ENCODE measurements at regions not wholly inside any gene's neighbourhood (a gene's known extent, or its start where the extent isn't known, plus 50 kb on each side); places are given as distances from the start of the nearest gene placed in this dataset.

DNA sequence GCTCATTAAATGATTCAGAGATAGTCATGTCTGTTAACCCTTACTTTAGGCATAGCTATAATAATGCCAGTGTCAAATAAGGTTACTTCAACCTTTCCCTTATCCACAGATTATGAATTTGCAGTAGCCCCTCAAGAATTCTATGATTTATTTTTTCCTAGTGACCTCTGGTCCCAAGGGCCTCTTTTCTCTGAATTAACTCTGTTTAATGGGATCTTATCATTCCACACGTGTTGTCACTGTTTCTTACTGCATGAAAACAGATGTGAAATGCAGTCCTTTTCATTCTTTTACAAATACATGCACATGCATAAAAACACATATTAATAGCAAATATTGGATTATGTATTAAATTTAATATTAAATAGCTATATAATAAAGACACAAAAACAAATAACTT is 667.7 kb upstream of the FOXG1 start:
- Histone ChIP-seq H3K9ac (ENCODE audit: control insufficient read depth, extremely low read depth, insufficient read depth, low read length) (no peak overlapping the region), H4K20me1 (ENCODE audit: control insufficient read depth, extremely low read depth, insufficient read depth, low read length) (no peaks in the 10 kb centered on the region), H3K9me3 (ENCODE audit: control insufficient read depth, low read depth, low read length) (peaks cover 5% of the 10 kb centered on the region), H3K4me1 (ENCODE audit: control insufficient read depth, extremely low read depth, insufficient read depth, low read length) (no peaks in the 10 kb centered on the region), H3K27ac (ENCODE audit: control insufficient read depth, insufficient read depth, low read length) (no peak overlapping the region), H3K9me1 (ENCODE audit: control insufficient read depth, extremely low read depth, insufficient read depth, low read length) (no peaks in the 10 kb centered on the region), H3K4me2 (ENCODE audit: control insufficient read depth, extremely low read depth, insufficient read depth, low read depth, low read length) (no peak overlapping the region), H3K27me3 (ENCODE audit: control insufficient read depth, extremely low read depth, insufficient read depth, low read length) (no peaks in the 10 kb centered on the region), H3K36me3 (ENCODE audit: control insufficient read depth in 2 of 2, extremely low read depth in 1 of 2, insufficient read depth in 2 of 2, low read length in 2 of 2) (no peaks in the 10 kb centered on the region), H3K4me3 (ENCODE audit: control insufficient read depth in 2 of 3, extremely low read depth in 1 of 3, insufficient read depth in 2 of 3, low read depth in 1 of 3, low read length in 3 of 3) (no peak overlapping the region), H3K79me2 (ENCODE audit: control insufficient read depth, insufficient read depth, low read length) (no peaks in the 10 kb centered on the region), H2AFZ (ENCODE audit: control insufficient read depth, low read length) (no peak overlapping the region)
- dilution Hi-C loops (cut with MboI; ENCODE audit: extremely low pct_ligation_motif_present, low sequenced_read_pairs): no loop called here
- DNase-seq (ENCODE audit: low read depth, low spot score) (no peak), FAIRE-seq (no peak)
- TF ChIP-seq, protein P1, sequence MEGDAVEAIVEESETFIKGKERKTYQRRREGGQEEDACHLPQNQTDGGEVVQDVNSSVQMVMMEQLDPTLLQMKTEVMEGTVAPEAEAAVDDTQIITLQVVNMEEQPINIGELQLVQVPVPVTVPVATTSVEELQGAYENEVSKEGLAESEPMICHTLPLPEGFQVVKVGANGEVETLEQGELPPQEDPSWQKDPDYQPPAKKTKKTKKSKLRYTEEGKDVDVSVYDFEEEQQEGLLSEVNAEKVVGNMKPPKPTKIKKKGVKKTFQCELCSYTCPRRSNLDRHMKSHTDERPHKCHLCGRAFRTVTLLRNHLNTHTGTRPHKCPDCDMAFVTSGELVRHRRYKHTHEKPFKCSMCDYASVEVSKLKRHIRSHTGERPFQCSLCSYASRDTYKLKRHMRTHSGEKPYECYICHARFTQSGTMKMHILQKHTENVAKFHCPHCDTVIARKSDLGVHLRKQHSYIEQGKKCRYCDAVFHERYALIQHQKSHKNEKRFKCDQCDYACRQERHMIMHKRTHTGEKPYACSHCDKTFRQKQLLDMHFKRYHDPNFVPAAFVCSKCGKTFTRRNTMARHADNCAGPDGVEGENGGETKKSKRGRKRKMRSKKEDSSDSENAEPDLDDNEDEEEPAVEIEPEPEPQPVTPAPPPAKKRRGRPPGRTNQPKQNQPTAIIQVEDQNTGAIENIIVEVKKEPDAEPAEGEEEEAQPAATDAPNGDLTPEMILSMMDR (optimal IDR thresholded peaks at IDR 0.05 in 1 of 3, IDR thresholded peaks at IDR 0.05 in 1 of 3, conservative IDR thresholded peaks at IDR 0.05 in 1 of 3; ENCODE audit: extremely low read depth in 1 of 3, insufficient read depth in 2 of 3, low read length in 3 of 3): no peak
- TF ChIP-seq EZH2 (IDR thresholded peaks at IDR 0.05; ENCODE audit: low read length): no peak

DNA sequence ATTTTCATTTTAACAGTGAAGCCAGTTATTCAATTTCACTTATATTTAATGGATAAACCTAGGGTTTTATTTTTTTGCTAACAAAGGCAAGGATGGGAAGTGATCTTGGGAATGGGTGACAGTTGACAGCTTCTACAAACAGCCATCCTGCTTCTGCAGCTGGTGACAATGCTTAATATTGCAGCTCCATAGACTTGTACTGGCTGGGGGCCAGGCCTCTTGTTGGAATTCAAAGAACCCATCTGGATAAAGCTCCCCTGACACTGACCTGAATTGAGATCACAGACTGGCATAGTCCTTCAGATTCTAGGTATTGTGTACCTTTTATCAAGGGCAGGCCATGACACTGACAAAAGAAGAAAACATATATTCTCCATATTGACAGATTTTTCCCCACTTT is 664.6 kb upstream of the FOXG1 start:
- dilution Hi-C loops (cut with MboI; ENCODE audit: extremely low pct_ligation_motif_present, low sequenced_read_pairs): no loop called here
- no peak overlapping the region for H3K27ac ChIP-seq (ENCODE audit: control insufficient read depth, insufficient read depth, low read length)
- FAIRE-seq: no peak

More for the DNA sequence above, 664.6 kb upstream of the FOXG1 start:
- TF ChIP-seq, protein P1 (optimal IDR thresholded peaks at IDR 0.05 in 1 of 3, IDR thresholded peaks at IDR 0.05 in 1 of 3, conservative IDR thresholded peaks at IDR 0.05 in 1 of 3; ENCODE audit: extremely low read depth in 1 of 3, insufficient read depth in 2 of 3, low read length in 3 of 3): no peak
- H3K79me2 ChIP-seq (ENCODE audit: control insufficient read depth, insufficient read depth, low read length): no peaks in the 10 kb centered on the region
- H3K36me3 ChIP-seq (ENCODE audit: control insufficient read depth in 2 of 2, extremely low read depth in 1 of 2, insufficient read depth in 2 of 2, low read length in 2 of 2): no peaks in the 10 kb centered on the region
- no peak overlapping the region for H3K9ac ChIP-seq (ENCODE audit: control insufficient read depth, extremely low read depth, insufficient read depth, low read length)
- H4K20me1 ChIP-seq (ENCODE audit: control insufficient read depth, extremely low read depth, insufficient read depth, low read length): no peaks in the 10 kb centered on the region
- no peaks in the 10 kb centered on the region for H3K9me1 ChIP-seq (ENCODE audit: control insufficient read depth, extremely low read depth, insufficient read depth, low read length)
- DNase-seq (ENCODE audit: low read depth, low spot score): no peak
- H3K9me3 ChIP-seq (ENCODE audit: control insufficient read depth, low read depth, low read length): peaks cover 5% of the 10 kb centered on the region
- no peak overlapping the region for H3K4me3 ChIP-seq (ENCODE audit: control insufficient read depth in 2 of 3, extremely low read depth in 1 of 3, insufficient read depth in 2 of 3, low read depth in 1 of 3, low read length in 3 of 3)
- no peaks in the 10 kb centered on the region for H3K4me1 ChIP-seq (ENCODE audit: control insufficient read depth, extremely low read depth, insufficient read depth, low read length)
- no peak overlapping the region for H3K4me2 ChIP-seq (ENCODE audit: control insufficient read depth, extremely low read depth, insufficient read depth, low read depth, low read length)
- H2AFZ ChIP-seq (ENCODE audit: control insufficient read depth, low read length): no peak overlapping the region
- no peaks in the 10 kb centered on the region for H3K27me3 ChIP-seq (ENCODE audit: control insufficient read depth, extremely low read depth, insufficient read depth, low read length)

Measured in keratinocyte (primary cell).